HEK293 (cell line): ENCODE measurements at regions not wholly inside any gene's neighbourhood (a gene's known extent, or its start where the extent isn't known, plus 50 kb on each side); places are given as distances from the start of the nearest gene placed in this dataset.

Source experiments
- CTCF ChIA-PET: fragments of 350-600 bp; formaldehyde crosslinking; extraction: SDS; loops from one replicate; lab custom pipeline; 2021; ENCODE audit warnings: antibody characterized with exemption; lab: Yijun Ruan, JAX
- POLR2A ChIA-PET: fragments of 300-600 bp; formaldehyde crosslinking; extraction: SDS; loops from one replicate; lab custom pipeline; 2020; ENCODE audit warnings: antibody characterized with exemption, inconsistent platforms; lab: Yijun Ruan, JAX
- H3K27ac ChIP-seq: fragments of 200-500 bp; sonication (Bioruptor generic); 2 replicates; pipeline ENCODE4 v1.5.1; 2014; ENCODE audit warnings: low read depth, low read length, control low read depth, inconsistent platforms; ENCODE audit errors: extremely low read depth
- H3K36me3 ChIP-seq, 2 experiments: fragments of 200-500 bp in 1 of 2; sonication (Bioruptor generic) in 1 of 2; 1 replicate in 1 of 2; 2 replicates in 1 of 2; pipeline ENCODE4 v1.5.1; 2014 to 2017; ENCODE audit warnings: inconsistent platforms in 2 of 2, low read length in 2 of 2; ENCODE audit not compliant: control insufficient read depth in 2 of 2, insufficient read depth in 1 of 2
- H3K4me1 ChIP-seq: fragments of 200-500 bp; sonication (Bioruptor generic); 2 replicates; pipeline ENCODE4 v1.5.1; 2014; ENCODE audit warnings: mild to moderate bottlenecking, low read length, inconsistent platforms; ENCODE audit not compliant: control insufficient read depth, insufficient read depth
- H3K4me3 ChIP-seq: 2 replicates; pipeline ENCODE4 v1.5.1; 2011; ENCODE audit warnings: low read depth, mild to moderate bottlenecking, control low read depth, low read length, moderate library complexity
- H3K9me3 ChIP-seq: fragments of 200-500 bp; sonication (Bioruptor generic); 2 replicates; pipeline ENCODE4 v1.5.1; 2014; ENCODE audit warnings: low read depth, low read length, inconsistent platforms; ENCODE audit not compliant: control insufficient read depth, insufficient read depth
- AEBP2 ChIP-seq: fragments of 450-650 bp; formaldehyde crosslinking; IDR thresholded peaks from 2 replicates; pipeline ENCODE4 v1.5.1; 2016; ENCODE audit warnings: missing biosample characterization, missing genetic modification characterization, borderline replicate concordance
- GLIS1 ChIP-seq: fragments of 450-650 bp; formaldehyde crosslinking; IDR thresholded peaks from 2 replicates; pipeline ENCODE4 v1.5.1; 2016; ENCODE audit warnings: missing biosample characterization, missing genetic modification characterization
- HIC1 ChIP-seq: fragments of 450-650 bp; formaldehyde crosslinking; IDR thresholded peaks from 2 replicates; pipeline ENCODE4 v1.5.1; 2016; ENCODE audit warnings: missing biosample characterization, missing genetic modification characterization
- REST ChIP-seq: fragments of 450-650 bp; formaldehyde crosslinking; IDR thresholded peaks from 2 replicates; pipeline ENCODE4 v1.5.1; 2016; ENCODE audit warnings: missing biosample characterization, missing genetic modification characterization
- SALL2 ChIP-seq: fragments of 450-650 bp; formaldehyde crosslinking; IDR thresholded peaks from 2 replicates; pipeline ENCODE4 v1.5.0; 2017; ENCODE audit warnings: missing biosample characterization, mild to moderate bottlenecking, missing genetic modification characterization, borderline replicate concordance
- TCF7L2 ChIP-seq: IDR thresholded peaks from 2 replicates; pipeline ENCODE4 v1.6.1; 2011; ENCODE audit warnings: low read depth, mild to moderate bottlenecking, inconsistent platforms, low read length, moderate library complexity, borderline replicate concordance
- WT1 ChIP-seq: fragments of 450-650 bp; formaldehyde crosslinking; IDR thresholded peaks from 2 replicates; pipeline ENCODE4 v1.5.1; 2016; ENCODE audit warnings: missing biosample characterization, missing genetic modification characterization
- ZNF132 ChIP-seq: fragments of 450-650 bp; formaldehyde crosslinking; IDR thresholded peaks from 2 replicates; pipeline ENCODE4 v1.5.1; 2017; ENCODE audit warnings: missing biosample characterization, missing genetic modification characterization, borderline replicate concordance
- ZNF138 ChIP-seq: fragments of 450-650 bp; formaldehyde crosslinking; IDR thresholded peaks from 2 replicates; pipeline ENCODE4 v1.5.1; 2016; ENCODE audit warnings: missing biosample characterization, missing genetic modification characterization, borderline replicate concordance
- ZNF148 ChIP-seq: fragments of 450-650 bp; formaldehyde crosslinking; IDR thresholded peaks from 2 replicates; pipeline ENCODE4 v1.5.0; 2017; ENCODE audit warnings: missing biosample characterization, missing genetic modification characterization, borderline replicate concordance
- ZNF473 ChIP-seq: fragments of 450-650 bp; formaldehyde crosslinking; IDR thresholded peaks from 2 replicates; pipeline ENCODE4 v1.5.1; 2017; ENCODE audit warnings: missing biosample characterization, missing genetic modification characterization
- ZNF514 ChIP-seq: fragments of 450-650 bp; formaldehyde crosslinking; IDR thresholded peaks from 2 replicates; pipeline ENCODE4 v1.5.1; 2016; ENCODE audit warnings: missing biosample characterization, missing genetic modification characterization
- ZNF561 ChIP-seq: fragments of 450-650 bp; IDR thresholded peaks from 2 replicates; pipeline ENCODE4 v1.5.1; 2018; ENCODE audit warnings: missing biosample characterization, missing genetic modification characterization, borderline replicate concordance
- ZNF610 ChIP-seq: fragments of 450-650 bp; formaldehyde crosslinking; IDR thresholded peaks from 2 replicates; pipeline ENCODE4 v1.5.1; 2016; ENCODE audit warnings: missing biosample characterization, missing genetic modification characterization, borderline replicate concordance
- ZNF776 ChIP-seq: fragments of 450-650 bp; formaldehyde crosslinking; IDR thresholded peaks from 2 replicates; pipeline ENCODE4 v1.5.0; 2017; ENCODE audit warnings: missing biosample characterization, missing genetic modification characterization, borderline replicate concordance
- ZNF830 ChIP-seq: fragments of 450-650 bp; IDR thresholded peaks from 2 replicates; pipeline ENCODE4 v1.5.0; 2018; ENCODE audit warnings: missing biosample characterization, missing genetic modification characterization, low read depth, mild to moderate bottlenecking, moderate library complexity
- ZSCAN16 ChIP-seq: fragments of 450-650 bp; formaldehyde crosslinking; IDR thresholded peaks from 2 replicates; pipeline ENCODE4 v1.5.1; 2016; ENCODE audit warnings: missing biosample characterization, missing genetic modification characterization
- ZSCAN23 ChIP-seq: fragments of 450-650 bp; formaldehyde crosslinking; IDR thresholded peaks from 2 replicates; pipeline ENCODE4 v1.5.1; 2016; ENCODE audit warnings: missing biosample characterization, missing genetic modification characterization
- ZSCAN4 ChIP-seq: fragments of 450-650 bp; formaldehyde crosslinking; IDR thresholded peaks from 2 replicates; pipeline ENCODE4 v1.5.1; 2017; ENCODE audit warnings: missing biosample characterization, missing genetic modification characterization
- ZXDB ChIP-seq: fragments of 450-650 bp; formaldehyde crosslinking; IDR thresholded peaks from 2 replicates; pipeline ENCODE4 v1.5.1; 2016; ENCODE audit warnings: missing biosample characterization, missing genetic modification characterization

- Histone ChIP-seq H3K4me1 (no peaks in the 10 kb centered on the region), H3K27ac (no peak overlapping the region), H3K4me3 (no peak overlapping the region), H3K9me3 (no peaks in the 10 kb centered on the region), H3K36me3 (no peaks in the 10 kb centered on the region)
- TF ChIP-seq ZNF148 (tag by site-specific recombination): no peak
- TF ChIP-seq ZNF514: no peak
- no peak for TF ChIP-seq HIC1
- ChIA-PET POLR2A (no interaction called here), CTCF (no interaction called here)
These were observed 185.8 kb upstream of the UBE3A start for GRCh38 chr15:25624504-25625177.

GRCh38 chr15:25623708-25624107, 184.9 kb upstream of the UBE3A start:
- CTCF ChIA-PET: no interaction called here
- Histone ChIP-seq H3K36me3 (no peaks in the 10 kb centered on the region), H3K27ac (no peak overlapping the region), H3K4me1 (no peaks in the 10 kb centered on the region), H3K9me3 (no peaks in the 10 kb centered on the region)
- TF ChIP-seq ZNF148 (tag by site-specific recombination) (no peak), ZXDB (tag by site-specific recombination) (no peak), ZNF138 (tag by site-specific recombination) (no peak), GLIS1 (tag by site-specific recombination) (no peak), REST (no peak), AEBP2 (no peak), ZNF132 (tag by site-specific recombination) (no peak), ZSCAN23 (tag by site-specific recombination) (no peak), ZNF830 (tag by site-specific recombination) (no peak), SALL2 (no peak), ZNF776 (tag by site-specific recombination) (no peak), ZNF561 (no peak), ZNF473 (tag by site-specific recombination) (no peak), WT1 (tag by site-specific recombination) (no peak), ZSCAN4 (tag by site-specific recombination) (no peak), TCF7L2 (no peak), ZSCAN16 (tag by site-specific recombination) (no peak), ZNF610 (tag by site-specific recombination) (no peak)
- TF ChIP-seq, all 188 proteins: peak for 0
- H3K4me3 ChIP-seq: no peak overlapping the region
- POLR2A ChIA-PET: no interaction called here
